K562 (cell line): ENCODE measurements at regions not wholly inside any gene's neighbourhood (a gene's known extent, or its start where the extent isn't known, plus 50 kb on each side); places are given as distances from the start of the nearest gene placed in this dataset.

Experiments
- ATAC-seq: fragments of 200-7000 bp; cut with Tn5 transposase; 3 replicates; pipeline ENCODE4 v1.9.1; 2020; ENCODE audit warnings: moderate library complexity
- BruUV-seq: library from RNA; stranded (reverse); fragments of 400-500 nt; replicated peaks from 2 replicates; lab custom pipeline; 2021; lab: Mats Ljungman, UMichigan
- CTCF ChIA-PET: fragments of 300-600 bp; formaldehyde crosslinking; extraction: SDS; loops from one replicate; lab custom pipeline; 2021; ENCODE audit warnings: low intra/inter-chr PET ratio; lab: Yijun Ruan, JAX
- POLR2A ChIA-PET: fragments of 300-600, 350-650 bp; sonication (Branson Sonifier 250); formaldehyde crosslinking; extraction: SDS; loops from one replicate; lab custom pipeline; 2021; ENCODE audit warnings: antibody characterized with exemption, inconsistent platforms; lab: Yijun Ruan, JAX
- DNase-seq, 4 experiments: peaks; one replicate each; pipeline versions ENCODE4 v3.0.0 to v3.0.0-alpha.2; 2011 to 2018; ENCODE audit warnings: low spot score in 3 of 4, mixed read lengths in 3 of 4; ENCODE audit errors: extremely low read depth in 1 of 4
- FAIRE-seq: peaks from 2 replicates; lab custom pipeline; 2011; peaks lifted over from hg19 to GRCh38; lab: Jason Lieb, UNC
- H2AFZ ChIP-seq: 2 replicates; pipeline ENCODE4 v1.6.0; 2011; ENCODE audit warnings: low read depth, low read length, control low read depth, inconsistent platforms
- H3K27ac ChIP-seq: fragments of 200-600 bp; 3 replicates; pipeline ENCODE4 v1.8.0; 2011; ENCODE audit warnings: low read depth, mild to moderate bottlenecking, control low read depth, inconsistent platforms, low read length, moderate library complexity, mixed read lengths; ENCODE audit errors: extremely low read depth
- H3K27me3 ChIP-seq, 2 experiments: fragments of 300-600 bp in 1 of 2; 2 replicates in 1 of 2; 3 replicates in 1 of 2; pipeline versions ENCODE4 v1.6.0 to v1.8.0; 2011; ENCODE audit warnings: inconsistent platforms in 2 of 2, low read length in 2 of 2, mild to moderate bottlenecking in 1 of 2, mixed read lengths in 1 of 2, moderate library complexity in 1 of 2; ENCODE audit not compliant: control insufficient read depth in 2 of 2, insufficient read depth in 2 of 2
- H3K36me3 ChIP-seq: fragments of 300-600 bp; 3 replicates; pipeline ENCODE4 v1.8.0; 2011; ENCODE audit warnings: mild to moderate bottlenecking, low read length, inconsistent platforms; ENCODE audit not compliant: control insufficient read depth, insufficient read depth
- H3K4me1 ChIP-seq, 2 experiments: fragments of 200-600 bp in 1 of 2; replicated peaks in 1 of 2; 2 replicates in 1 of 2; 3 replicates in 1 of 2; pipeline versions ENCODE4 v1.5.1 to v1.8.0; 2011; ENCODE audit warnings: inconsistent platforms in 2 of 2, low read length in 2 of 2, mild to moderate bottlenecking in 1 of 2, mixed read lengths in 1 of 2, moderate library complexity in 1 of 2; ENCODE audit not compliant: control insufficient read depth in 2 of 2, insufficient read depth in 2 of 2
- H3K4me2 ChIP-seq: 2 replicates; pipeline ENCODE4 v1.6.1; 2011; ENCODE audit warnings: low read length, control low read depth, inconsistent platforms, mixed read lengths; ENCODE audit not compliant: insufficient read depth
- H3K4me3 ChIP-seq: fragments of 200-600 bp; sonication (generic), shearing (Covaris generic); 2 replicates; pipeline ENCODE4 v1.5.1; 2016; ENCODE audit warnings: control low read depth, inconsistent platforms
- H3K79me2 ChIP-seq: fragments of 200-600 bp; 3 replicates; pipeline ENCODE4 v1.8.0; 2011; ENCODE audit warnings: low read length, inconsistent platforms; ENCODE audit not compliant: control insufficient read depth, insufficient read depth
- H3K9ac ChIP-seq, 2 experiments: 2 replicates each; pipeline versions ENCODE4 v1.6.0 to v1.6.1; 2011; ENCODE audit warnings: low read depth in 2 of 2, low read length in 2 of 2, control low read depth in 1 of 2, inconsistent platforms in 1 of 2, mild to moderate bottlenecking in 1 of 2, mixed read lengths in 1 of 2; ENCODE audit not compliant: insufficient read depth in 1 of 2
- H3K9me1 ChIP-seq: one replicate; pipeline ENCODE4 v1.6.0; 2011; ENCODE audit warnings: inconsistent platforms, mild to moderate bottlenecking, low read length, moderate library complexity; ENCODE audit not compliant: control insufficient read depth, insufficient read depth
- H3K9me3 ChIP-seq: replicated peaks from 2 replicates; pipeline ENCODE4 v1.5.1; 2011; ENCODE audit warnings: low read depth, low read length, inconsistent platforms; ENCODE audit not compliant: control insufficient read depth, insufficient read depth
- H4K20me1 ChIP-seq: replicated peaks from 2 replicates; pipeline ENCODE4 v1.6.1; 2011; ENCODE audit warnings: low read length, inconsistent platforms, mixed read lengths; ENCODE audit not compliant: control insufficient read depth, insufficient read depth
- ARID3B ChIP-seq: fragments of 250-450 bp; sonication (Bioruptor Pico); IDR thresholded peaks from 2 replicates; pipeline ENCODE4 v1.4.0; 2020; ENCODE audit warnings: borderline replicate concordance
- GABPB1 ChIP-seq: sonication (generic); formaldehyde crosslinking; IDR thresholded peaks from 2 replicates; pipeline ENCODE4 v1.8.0; 2022; ENCODE audit warnings: mild to moderate bottlenecking, missing genetic modification reagents
- HMG20A ChIP-seq: fragments of 450-650 bp; formaldehyde crosslinking; conservative IDR thresholded peaks from 2 replicates; pipeline ENCODE4 v1.4.0; 2020; ENCODE audit warnings: mild to moderate bottlenecking, mixed read lengths
- MBD1 ChIP-seq: fragments of 250-450 bp; sonication (Bioruptor Pico); IDR thresholded peaks from 2 replicates; pipeline ENCODE4 v1.8.0; 2022; ENCODE audit warnings: inconsistent platforms
- MCM2 ChIP-seq: fragments of 450-650 bp; IDR thresholded peaks from 2 replicates; pipeline ENCODE4 v1.6.1; 2017; ENCODE audit warnings: low read depth, mild to moderate bottlenecking
- NCOR1 ChIP-seq: fragments of 450-650 bp; IDR thresholded peaks from 2 replicates; pipeline ENCODE4 v1.6.1; 2016; ENCODE audit warnings: mild to moderate bottlenecking, moderate library complexity
- TEAD1 ChIP-seq, 2 experiments: fragments of 450-650 bp in 1 of 2; sonication (generic) in 1 of 2; formaldehyde crosslinking; IDR thresholded peaks; 2 replicates each; pipeline versions ENCODE4 v1.4.0 to v1.8.0; 2020 to 2022; ENCODE audit warnings: mild to moderate bottlenecking in 2 of 2, missing genetic modification reagents in 1 of 2
- U2AF1 ChIP-seq: fragments of 200-400 bp; formaldehyde crosslinking; optimal IDR thresholded peaks from 2 replicates; pipeline ENCODE3; 2017; ENCODE audit warnings: mild to moderate bottlenecking, low read depth, low read length, moderate library complexity
- ZNF436 ChIP-seq: fragments of 250-450, 450-650 bp; sonication (Bioruptor Pico); formaldehyde crosslinking; IDR thresholded peaks from 2 replicates; pipeline ENCODE4 v1.7.0; 2020; ENCODE audit warnings: mild to moderate bottlenecking
- WGBS: fragments of 100-300 bp; shearing (Covaris generic); methylation state at CpG from one replicate; pipeline ENCODE4 v1.1.6; 2016; ENCODE audit warnings: low coverage, mixed read lengths; ENCODE audit not compliant: insufficient coverage; ENCODE audit errors: missing lambda C conversion rate; 5-methylcytosine and 5-hydroxymethylcytosine counted together
- in situ Hi-C: fragments of 300-500 bp; cut with MboI; formaldehyde crosslinking; loops from 4 replicates; pipeline ENCODE4 v1.15.0; 2018; ENCODE audit warnings: inconsistent platforms, mixed read lengths
- intact Hi-C: fragments of 100-400 bp; cut with micrococcal nuclease; formaldehyde crosslinking; loops from 2 replicates; pipeline ENCODE4 v1.14.2; 2022

- Histone ChIP-seq H4K20me1 (no peaks in the 10 kb centered on the region), H3K36me3 (no peaks in the 10 kb centered on the region), H3K9me3 (no peaks in the 10 kb centered on the region)
- POLR2A ChIA-PET, result no interaction called here
- WGBS, result 15% methylated on average over 4 of the region's 4 CpGs
- TF ChIP-seq HMG20A (CRISPR knock-in tag) (no peak), MCM2 (no peak), MBD1 (no peak), TEAD1 (CRISPR knock-in tag; IDR thresholded peaks at IDR 0.05) (no peak), ZNF436 (CRISPR knock-in tag) (no peak), U2AF1 (no peak), ARID3B (CRISPR knock-in tag) (no peak), GABPB1 (CRISPR knock-in tag) (no peak), NCOR1 (no peak)
- TF ChIP-seq, all 486 proteins: peak for 0
- in situ Hi-C loops (no loop called here), intact Hi-C loops (loop anchor here (10.0 kb wide), 1 partner anchor 384 kb away; no protein-coding TSS in a partner anchor)
- FAIRE-seq (no peak), DNase-seq (no peak), ATAC-seq (no peak)
- no peak overlapping the region for H2AFZ ChIP-seq
- no peak overlapping the region for H3K27ac ChIP-seq
- H3K9ac ChIP-seq, result no peak overlapping the region
- no TSS peak for BruUV-seq
- H3K4me1 ChIP-seq, result no peaks in the 10 kb centered on the region
- H3K4me3 ChIP-seq, result no peak overlapping the region
- H3K27me3 ChIP-seq, result no peaks in the 10 kb centered on the region
- CTCF ChIA-PET, result no interaction called here
- no peak overlapping the region for H3K4me2 ChIP-seq
- H3K79me2 ChIP-seq, result no peaks in the 10 kb centered on the region
- no peaks in the 10 kb centered on the region for H3K9me1 ChIP-seq
Observed at GRCh38 chr2:180670302-180671003, 310.0 kb upstream of the UBE2E3 start.
